NCI-H345 (cell line): ENCODE measurements at regions not wholly inside any gene's neighbourhood (a gene's known extent, or its start where the extent isn't known, plus 50 kb on each side); places are given as distances from the start of the nearest gene placed in this dataset.

ENCODE experiments used
- DNase-seq: peaks from one replicate; lab custom pipeline; 2025; lab: John Stamatoyannopoulos, UW

DNA sequence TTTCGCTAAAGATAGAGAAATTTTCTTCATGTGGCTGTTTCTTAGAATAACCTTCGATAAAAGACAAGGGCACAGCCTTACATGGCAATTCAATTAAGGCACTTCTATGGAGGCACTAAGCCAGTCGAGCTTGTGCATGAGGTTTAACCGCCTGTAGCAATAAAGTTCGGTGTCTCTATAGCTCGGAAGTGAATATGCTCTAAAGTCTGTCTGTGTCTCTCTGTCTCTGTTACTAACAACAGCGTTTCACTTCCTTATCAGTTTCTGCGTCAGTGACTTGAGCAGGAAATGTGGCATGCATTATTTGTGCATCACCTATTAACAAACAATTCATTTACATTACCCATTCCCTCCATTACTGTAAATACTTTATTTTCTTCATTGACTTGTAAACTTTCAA lies 365.1 kb upstream of the NETO1 start:
- DNase-seq: no peak

DNA sequence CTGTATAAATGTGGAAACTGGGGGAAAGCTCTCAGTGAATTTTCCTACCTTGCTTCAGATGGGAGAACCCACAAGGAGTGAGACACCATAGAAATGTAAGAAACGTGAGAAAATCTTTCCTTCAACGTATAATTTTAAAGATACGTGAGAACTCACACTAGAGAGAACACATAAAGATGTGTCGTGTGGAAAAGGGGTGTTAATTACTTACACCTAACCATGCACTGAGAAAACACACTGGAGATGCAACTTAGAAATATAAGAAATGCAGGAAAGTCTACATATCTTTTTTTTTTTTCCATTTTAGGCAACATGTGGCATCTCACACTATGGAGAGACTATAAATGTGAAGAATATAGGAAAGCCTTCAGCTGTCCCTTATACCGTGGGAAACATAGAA lies 352.9 kb upstream of the NETO1 start:
- no peak for DNase-seq

DNA sequence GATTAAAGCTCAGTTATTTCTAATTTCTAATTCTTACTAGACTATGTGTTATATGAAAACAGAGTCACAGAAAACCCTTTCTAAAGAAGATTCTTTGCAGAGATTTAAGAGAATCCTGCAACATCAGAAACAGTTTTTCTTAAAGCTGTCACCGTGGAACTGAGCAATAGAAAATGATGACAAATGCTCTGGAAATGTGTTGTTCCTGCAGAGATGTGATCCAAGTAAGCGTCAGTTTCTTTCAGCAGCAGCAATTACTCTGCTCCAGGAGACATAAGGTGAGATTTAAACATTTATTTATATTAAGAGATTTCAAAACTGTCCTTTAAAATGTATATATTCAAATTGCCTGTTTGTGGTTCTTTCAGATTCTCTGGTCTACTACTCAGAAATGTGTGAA lies 350.5 kb upstream of the NETO1 start:
- DNase-seq: no peak

DNA sequence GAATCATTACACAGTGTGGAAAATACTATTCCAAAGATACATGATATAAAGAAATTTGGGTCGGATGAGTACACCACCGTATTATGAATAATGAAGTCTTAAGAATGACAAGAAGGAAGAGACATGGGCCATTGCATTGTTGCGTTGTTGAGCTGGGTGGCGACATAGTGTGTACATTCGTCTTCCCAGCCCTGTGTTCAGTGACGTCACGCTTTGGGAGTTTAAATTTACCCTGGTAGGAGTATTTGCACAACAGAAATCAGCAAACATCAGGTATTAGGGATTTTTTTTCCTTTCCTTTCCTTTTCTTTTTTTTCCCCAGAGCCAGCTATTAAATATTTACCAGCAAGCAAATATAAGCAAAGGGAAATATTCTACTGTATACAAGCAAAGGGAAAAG lies 347.2 kb upstream of the NETO1 start:
- DNase-seq: no peak

DNA sequence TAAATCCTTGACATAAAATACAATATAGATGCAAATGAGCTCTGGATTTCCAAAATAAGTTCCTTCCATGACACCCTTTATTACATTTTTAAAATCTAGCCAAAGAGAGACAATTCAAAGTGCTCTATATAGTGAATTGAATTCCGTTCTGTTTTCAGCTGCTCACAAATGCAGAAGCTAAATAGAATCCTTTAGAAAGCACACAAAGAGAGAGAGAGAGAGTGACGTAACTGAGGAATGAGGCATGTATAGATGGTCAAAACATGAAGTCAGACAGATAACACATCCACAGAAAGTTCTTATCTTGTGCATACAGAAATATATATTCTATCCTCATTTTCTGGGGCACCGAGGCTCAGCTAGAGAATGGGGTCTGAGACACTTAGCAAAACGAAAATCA lies 344.7 kb upstream of the NETO1 start:
- no peak for DNase-seq

DNA sequence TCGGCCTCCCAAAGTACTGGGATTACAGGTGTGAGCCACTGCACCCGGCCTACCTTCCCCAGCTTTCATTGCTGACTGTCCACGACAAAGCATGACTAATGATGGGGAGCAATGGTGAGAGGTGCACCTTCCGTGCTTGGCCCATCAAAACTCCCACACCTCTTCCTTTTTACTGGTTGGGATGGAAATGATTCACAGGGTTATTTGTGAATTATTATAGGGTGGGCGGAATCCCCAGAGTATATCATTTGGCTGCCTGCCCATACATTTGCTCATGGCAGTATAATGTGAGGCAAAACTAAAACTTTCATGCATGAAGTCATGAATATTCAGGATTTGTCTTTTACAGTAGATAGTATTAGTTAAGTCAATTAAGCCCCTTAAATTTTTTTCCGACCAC lies 334.2 kb upstream of the NETO1 start:
- DNase-seq: no peak

DNA sequence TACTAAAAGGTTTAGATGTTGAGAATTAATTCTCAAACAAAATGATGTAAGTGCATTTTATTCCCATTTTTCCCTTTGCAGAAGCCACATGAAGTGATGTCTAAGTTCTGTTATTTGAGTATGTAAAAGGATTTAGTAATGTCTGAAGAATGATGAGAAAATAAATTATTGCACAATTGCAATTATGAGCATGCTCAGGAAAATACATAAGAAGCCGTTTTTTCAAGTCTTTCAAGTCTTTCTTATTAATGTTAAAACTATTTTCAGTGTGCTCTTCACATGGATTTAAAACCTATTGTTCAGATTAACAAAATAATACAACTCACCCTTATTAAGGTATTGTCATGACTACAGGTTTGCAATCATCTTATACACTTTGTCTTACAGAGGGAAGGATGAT lies 331.4 kb upstream of the NETO1 start:
- no peak for DNase-seq

DNA sequence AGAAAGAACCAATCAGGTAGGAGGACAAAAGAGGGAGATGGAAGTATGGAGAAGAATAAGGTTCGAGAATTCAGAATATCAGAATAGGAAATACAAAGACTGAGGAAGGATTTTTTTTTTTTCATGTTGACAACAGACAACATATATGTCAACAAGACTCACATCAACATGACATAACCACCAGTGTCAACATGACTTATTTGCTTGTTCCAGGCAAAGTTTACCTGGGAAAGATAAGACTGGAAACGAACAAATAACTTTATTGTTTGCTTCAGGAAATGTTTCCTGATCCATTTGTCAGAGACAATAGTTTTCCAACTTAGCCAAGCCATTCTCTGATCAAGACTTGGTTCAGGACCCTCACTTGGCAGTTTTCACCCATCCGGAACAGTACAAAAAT lies 321.9 kb upstream of the NETO1 start:
- no peak for DNase-seq

DNA sequence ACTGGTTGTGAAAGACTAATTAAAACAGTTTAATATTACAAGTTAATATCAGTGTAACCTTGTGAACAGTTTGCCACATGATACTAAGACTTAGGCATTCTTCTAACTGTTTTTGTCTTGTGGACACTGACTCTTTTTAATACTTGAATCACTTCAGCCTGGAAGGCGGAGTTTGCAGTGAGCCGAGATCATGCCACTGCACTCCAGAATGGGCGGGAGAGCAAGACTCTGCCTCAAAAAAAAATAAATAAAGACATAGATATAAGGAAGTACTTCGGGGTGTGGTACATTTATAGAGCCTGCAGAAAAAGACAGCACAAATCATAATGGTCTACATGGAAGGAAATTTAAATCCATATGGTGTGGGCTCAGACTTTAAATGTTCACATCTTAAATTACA lies 300.4 kb upstream of the NETO1 start:
- DNase-seq: no peak

DNA sequence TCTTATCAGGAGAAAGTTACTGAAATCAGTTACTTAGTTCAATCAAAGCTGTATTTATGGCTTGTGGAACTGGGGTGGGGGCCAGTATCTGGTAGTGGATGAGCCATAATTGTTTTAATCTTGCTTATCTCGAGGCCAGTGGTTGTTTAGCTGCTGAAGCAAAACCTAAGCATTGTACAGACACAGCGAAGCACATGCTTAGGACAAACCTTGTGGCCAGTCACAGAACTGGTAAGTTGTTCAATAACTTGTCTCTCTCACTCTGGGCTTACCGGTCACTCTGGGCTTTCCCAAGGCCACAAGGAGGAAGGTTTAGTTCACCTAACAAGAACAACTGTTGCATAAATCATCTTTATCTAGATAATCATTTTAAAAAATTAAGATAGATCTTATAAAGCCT lies 296.6 kb upstream of the NETO1 start:
- no peak for DNase-seq

DNA sequence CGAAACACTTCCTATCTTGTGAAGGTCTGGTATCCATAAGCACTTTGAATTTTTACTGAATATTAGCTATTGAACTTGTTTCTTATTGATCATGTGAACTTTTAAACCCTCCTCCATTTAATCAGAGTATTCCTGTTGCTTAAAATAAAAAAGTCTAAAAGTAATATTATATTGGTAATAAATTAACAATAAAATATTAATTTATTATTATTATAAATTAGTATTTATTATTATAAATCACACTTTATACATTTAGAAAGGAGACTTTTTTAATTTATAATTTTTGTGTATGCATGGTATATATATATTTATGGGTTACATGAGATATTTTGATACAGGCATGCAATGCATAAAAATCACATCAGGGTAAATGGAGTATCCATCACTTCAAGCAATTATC lies 295.4 kb upstream of the NETO1 start:
- no peak for DNase-seq

DNA sequence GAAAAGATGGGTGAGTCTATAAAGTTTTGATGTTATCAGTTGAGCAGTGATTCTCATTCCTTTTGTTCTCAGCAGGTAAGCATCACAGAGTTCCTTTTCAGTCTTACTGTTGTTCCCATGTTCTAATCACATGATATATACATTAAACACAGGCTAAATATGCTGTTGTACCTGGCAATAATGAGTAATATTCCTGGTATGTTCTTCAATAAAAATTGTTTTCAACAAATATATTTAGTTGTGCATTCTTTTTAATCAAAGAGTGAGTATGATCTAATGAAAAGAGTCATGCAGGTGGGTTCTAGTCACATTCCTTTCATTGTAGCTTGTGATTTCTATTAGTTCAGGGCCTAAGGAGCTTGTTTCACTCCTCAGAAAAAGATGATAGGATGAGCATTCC lies 288.3 kb upstream of the NETO1 start:
- no peak for DNase-seq

DNA sequence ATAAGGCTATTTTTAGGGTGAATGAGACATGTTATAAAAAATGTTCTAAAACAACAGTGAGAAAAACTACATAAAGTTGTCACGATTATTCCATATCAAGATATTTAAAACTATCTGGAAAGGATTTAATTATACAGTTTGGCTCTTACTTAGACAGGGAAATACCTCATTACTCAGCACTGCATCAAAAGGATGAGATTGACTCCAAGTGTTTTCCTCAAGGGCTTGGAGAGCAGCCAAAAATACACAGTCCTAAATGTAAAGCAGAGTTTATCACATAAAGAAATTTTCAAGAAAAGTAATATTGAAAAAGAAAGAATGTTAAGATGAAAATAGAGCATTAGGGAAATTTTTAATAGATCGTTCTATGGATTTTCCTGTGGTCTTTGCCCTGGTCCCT lies 285.5 kb upstream of the NETO1 start:
- DNase-seq: no peak

DNA sequence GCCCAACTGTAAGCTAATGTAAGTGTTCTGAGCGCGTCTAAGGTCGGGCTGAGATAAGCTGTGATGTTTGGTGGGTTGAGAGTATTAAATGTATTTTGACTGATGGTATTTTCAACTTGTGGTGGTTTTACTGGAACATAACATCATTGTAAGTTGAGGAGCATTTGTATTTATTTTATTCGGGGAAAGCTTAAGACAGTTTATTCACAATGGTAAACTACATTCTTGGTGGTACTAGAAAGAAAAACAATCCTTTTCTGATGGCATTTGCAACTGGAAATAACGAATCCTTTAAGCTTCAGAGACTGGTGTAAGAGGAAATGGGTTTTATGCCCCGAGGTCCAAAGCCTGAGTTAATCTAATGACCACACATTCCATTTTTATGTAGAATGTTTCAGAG lies 283.3 kb upstream of the NETO1 start:
- DNase-seq: no peak

DNA sequence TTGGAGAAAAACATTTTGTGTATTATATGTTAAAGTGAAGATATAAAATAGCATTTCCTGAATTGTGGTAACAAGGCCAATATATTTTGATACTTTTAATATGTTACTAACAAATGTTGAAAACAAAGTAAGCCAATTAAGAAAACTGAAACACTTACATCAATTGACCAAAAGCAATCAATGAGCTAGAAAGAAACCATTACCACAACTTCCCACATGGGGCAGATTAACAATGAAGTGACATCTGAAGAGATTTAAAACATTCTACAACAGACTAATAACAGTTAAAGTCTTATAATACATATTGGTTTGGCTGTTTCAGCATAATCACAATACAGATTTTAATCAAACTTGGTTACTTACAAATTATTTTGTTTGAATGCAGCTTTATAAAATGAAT lies 282.4 kb upstream of the NETO1 start:
- no peak for DNase-seq

DNA sequence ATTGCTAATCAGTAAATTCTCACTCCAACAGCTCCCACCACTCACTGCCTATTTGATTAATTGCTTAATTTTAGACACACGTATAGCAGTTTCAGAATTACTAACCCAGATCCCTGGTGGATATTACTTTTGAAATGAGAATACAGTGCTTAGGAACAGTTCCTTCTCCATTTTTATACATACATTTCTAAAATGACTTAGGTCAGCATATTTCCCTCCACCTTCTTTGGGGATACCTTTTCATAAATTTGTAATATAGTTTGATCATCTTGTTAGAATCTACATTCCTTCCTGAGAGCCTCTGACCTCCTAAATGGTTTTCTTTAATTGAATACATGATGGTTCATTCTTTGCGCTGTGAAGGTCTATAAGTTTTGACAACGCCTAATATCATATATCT lies 279.8 kb upstream of the NETO1 start:
- DNase-seq: no peak

DNA sequence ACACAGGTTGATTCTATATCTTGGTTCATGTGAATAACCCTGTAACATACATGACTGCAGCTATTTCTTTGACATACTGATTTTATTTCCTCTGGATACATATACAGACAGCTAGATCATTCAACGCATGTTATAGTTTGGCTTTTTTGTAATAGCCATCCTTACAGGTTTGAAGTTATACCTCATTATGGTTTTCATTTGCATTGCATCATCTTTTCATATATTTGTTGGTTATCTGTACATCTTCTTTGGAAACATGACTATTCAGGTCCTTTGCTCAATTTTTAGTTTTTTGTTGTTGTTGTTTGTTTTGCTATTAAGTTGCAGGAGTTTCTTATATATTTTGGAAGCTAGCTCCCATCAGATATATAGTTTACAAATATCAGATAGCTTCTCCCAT lies 276.2 kb upstream of the NETO1 start:
- DNase-seq: no peak

DNA sequence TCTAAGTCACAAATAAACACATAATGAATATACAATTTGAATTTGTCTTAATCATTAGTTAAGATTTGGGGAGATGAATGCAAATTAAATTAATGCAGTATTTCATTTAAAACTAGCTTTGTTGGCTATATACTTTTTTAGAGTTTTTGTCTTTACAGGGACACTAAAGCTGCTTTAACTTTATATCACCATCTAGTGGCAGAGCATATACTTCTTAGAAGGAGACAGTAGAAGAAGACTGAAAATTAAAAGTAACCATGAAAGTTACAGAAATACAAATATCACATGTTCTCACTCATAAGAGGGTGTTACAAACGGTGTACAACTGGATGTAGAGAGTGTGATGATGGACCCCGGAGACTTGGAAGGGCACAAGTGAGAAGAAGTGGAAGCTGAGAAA lies 268.3 kb upstream of the NETO1 start:
- peak; percentile 9 for DNase-seq

DNA sequence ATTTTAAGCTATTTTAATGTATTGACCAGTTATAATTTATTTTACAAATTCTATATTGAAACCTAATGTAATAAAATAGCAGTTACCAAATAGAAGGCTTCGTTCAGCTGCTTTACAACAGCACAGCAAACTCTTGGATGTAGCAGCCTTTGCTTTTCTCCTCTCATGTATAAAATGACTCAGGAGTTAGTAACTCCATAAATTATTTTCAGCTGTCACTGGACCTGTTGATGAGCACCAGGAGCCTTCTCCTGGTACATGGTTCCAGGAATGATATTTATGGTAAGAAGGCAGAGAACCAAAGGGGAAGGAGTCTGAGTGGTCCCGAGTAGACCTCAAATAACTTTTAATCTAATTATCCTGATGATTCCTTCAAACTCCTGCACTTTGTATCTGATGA lies 256.4 kb upstream of the NETO1 start:
- no peak for DNase-seq

DNA sequence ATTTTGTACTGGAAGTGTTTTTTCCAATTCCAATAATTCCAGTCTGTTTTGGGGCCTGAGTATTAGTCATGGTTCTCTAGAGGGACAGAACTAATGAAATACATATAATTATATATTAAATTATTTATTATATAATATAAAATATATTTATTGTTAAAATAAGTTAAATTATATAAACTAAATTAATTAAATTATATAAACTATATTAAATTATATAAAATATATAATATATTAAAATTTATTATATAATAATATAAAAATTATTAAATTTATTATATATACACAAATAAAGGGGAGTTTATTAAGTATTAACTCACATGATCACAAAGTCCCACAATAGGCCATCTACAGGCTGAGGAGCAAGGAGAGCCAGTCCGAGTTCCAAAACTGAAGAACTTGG lies 253.4 kb upstream of the NETO1 start:
- DNase-seq: no peak

DNA sequence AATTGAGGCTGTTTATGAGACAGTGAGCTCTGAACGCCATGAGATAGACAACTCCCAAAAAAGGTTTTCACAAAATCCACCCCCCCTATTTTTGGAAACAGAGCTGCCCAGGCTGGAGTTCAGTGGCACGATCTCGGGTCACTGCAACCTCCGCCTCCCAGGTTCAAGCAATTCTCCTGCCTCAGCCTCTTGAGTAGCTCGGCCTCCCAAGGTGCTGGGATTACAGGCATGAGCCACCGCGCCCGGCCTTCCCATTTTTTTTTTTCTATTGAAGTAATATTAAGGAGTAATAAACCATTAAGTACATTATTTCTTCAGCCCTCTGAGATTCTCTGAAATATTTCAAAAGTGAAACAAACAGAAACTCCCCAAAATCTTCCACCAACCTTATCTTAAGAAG lies 252.8 kb upstream of the NETO1 start:
- DNase-seq: no peak

DNA sequence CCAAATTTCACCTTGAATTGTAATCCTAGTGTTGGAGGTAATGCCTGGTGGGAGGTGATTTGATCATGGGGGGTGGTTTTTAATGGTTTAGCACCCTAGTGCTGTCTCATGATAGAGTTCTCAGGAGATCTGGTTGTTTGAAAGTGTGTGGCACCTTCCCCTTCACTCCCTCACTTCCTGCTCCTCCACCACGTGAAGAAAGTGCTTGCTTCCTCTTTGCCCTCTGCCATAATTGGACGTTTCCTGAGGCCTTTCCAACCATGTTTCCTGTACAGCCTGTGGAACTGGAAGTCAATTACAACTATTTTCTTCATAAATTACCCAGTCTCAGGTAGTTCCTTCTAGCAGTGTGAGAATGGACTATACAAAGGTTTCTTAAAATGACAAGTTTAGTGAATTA lies 251.8 kb upstream of the NETO1 start:
- DNase-seq: no peak

DNA sequence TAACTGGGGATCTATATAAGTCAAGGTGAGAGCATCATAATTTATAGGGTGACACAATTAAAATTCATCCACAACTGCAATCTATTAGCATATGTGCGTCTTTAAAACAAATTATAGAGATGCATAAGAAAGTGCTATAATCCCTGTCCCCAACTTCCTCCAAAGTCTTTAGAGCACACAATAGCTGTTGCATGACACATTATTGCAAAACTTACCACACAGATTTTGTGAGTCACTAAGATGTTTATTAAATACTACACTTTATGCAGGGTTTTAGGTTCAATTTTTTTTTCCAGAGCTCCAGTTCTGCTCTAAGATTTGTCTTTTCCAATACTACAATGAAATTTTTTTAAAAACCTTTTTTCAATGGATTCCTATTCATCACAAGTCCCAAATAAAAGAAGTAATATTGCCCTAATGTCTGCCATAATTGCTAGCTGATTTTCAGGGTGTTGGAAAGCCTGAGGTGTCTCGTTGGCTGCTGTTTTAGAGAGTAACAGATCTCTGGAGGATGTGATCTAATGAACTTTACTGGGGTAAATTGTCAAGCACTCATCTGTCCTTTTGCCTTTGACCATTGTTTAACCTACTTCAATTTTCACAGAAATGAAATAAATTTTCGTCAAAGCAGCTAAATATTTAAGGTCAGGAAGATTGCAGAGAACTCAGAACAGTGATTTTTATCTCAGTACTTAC lies 250.5 kb upstream of the NETO1 start:
- no peak for DNase-seq

DNA sequence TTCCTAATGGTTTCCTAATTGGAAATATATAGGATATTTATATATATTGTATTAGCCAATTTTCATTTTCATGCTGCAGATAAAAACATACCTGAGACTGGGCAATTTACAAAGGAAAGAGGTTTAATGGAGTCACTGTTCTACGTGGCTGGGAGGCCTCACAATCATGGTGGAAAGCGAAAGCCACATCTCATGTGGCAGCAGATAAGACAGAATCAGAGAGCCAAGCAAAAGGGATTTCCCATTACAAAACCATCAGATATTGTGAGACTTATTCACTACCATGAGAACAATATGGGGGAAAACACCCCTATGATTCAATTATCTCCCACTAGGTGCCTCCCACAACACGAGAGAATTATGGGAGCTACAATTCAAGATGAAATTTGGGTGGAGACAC lies 242.5 kb upstream of the NETO1 start:
- DNase-seq: no peak

DNA sequence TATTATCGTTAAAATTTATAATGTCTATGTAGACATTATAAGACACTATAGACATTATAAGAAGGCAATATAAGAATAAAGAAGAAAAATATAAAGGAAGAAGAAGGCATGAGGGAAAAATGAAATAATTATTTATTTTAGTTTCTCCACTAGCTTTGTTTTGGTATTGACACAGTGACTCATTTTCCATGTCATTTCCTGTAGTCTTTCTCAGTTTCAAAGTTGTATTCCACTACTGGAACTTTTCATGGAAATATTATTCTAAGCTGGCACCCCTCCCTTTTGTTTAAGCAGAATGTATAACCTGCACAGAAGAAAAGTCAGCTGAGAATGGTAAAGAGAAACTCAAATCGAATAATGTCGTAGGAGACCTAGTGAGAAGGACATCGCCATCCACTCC lies 234.2 kb upstream of the NETO1 start:
- no peak for DNase-seq
